GM21423 (cell line): ENCODE measurements at regions not wholly inside any gene's neighbourhood (a gene's known extent, or its start where the extent isn't known, plus 50 kb on each side); places are given as distances from the start of the nearest gene placed in this dataset.
"Not testable (repeated sequence)": the region's sequence is repeated elsewhere in the genome, so short reads cannot be mapped to it uniquely, and the experiment has no call there.

Experiments
- ATAC-seq: cut with Tn5 transposase; IDR thresholded peaks from one replicate; pipeline ENCODE4 v1.9.1; 2021; ENCODE audit warnings: mild to moderate bottlenecking, moderate library complexity; ENCODE audit not compliant: unreplicated experiment

GRCh38 chr3:127045435-127046045 lies 62.6 kb downstream of the PLXNA1 start:
- no peak for ATAC-seq

DNA sequence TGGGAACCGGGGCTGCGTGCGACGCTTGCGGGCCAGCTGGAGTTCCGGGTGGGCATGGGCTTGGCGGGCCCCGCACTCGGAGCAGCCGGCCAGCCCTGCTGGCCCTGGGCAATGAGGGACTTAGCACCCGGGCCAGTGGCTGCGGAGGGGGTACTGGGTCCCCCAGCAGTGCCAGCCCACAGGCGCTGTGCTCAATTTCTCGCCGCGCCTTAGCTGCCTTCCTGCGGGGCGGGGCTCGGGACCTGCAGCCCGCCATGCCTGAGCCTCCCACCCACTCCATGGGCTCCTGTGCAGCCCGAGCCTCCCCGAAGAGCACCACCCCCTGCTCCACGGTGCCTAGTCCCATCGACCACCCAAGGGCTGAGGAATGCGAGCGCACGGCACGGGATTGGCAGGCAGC lies 63.8 kb downstream of the PLXNA1 start:
- ATAC-seq = not testable (repeated sequence)

- no peak for ATAC-seq
These were observed 66.5 kb downstream of the PLXNA1 start for GRCh38 chr3:127049393-127049792.

- no peak for ATAC-seq
These were observed 67.8 kb downstream of the PLXNA1 start for GRCh38 chr3:127050733-127051132.

GRCh38 chr3:127052121-127052561 lies 69.2 kb downstream of the PLXNA1 start:
- ATAC-seq = no peak

- ATAC-seq = no peak
These were observed 70.1 kb downstream of the PLXNA1 start for GRCh38 chr3:127053026-127053425.

- no peak for ATAC-seq
These were observed 70.5 kb downstream of the PLXNA1 start for GRCh38 chr3:127053450-127053849.

GRCh38 chr3:127053979-127054378 lies 71.1 kb downstream of the PLXNA1 start:
- no peak for ATAC-seq

GRCh38 chr3:127056281-127056680 lies 73.4 kb downstream of the PLXNA1 start:
- no peak for ATAC-seq

DNA sequence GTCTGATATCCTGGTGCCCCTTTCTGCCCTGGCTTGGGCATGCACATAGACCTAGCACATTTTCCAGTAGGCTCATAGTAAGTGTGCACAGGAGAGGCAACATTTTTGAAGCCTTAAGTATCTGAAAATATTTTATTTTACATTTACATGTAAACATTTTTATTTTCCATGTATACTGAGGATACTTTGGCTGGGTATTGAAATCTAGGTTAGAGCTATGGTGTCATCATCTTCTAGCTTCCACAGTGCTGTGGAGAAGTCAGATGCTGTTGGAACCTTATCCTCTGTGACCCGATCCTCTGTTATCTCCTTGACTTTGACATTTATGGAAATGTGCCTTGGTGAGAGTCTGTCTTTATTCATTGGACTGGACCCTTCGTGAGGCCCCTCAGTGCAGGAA lies 74.1 kb downstream of the PLXNA1 start:
- ATAC-seq = no peak

GRCh38 chr3:127059072-127059471 lies 76.2 kb downstream of the PLXNA1 start:
- no peak for ATAC-seq

GRCh38 chr3:127061641-127062040 lies 78.7 kb downstream of the PLXNA1 start:
- ATAC-seq = no peak

GRCh38 chr3:127062926-127063325 lies 80.0 kb downstream of the PLXNA1 start:
- no peak for ATAC-seq

- ATAC-seq = no peak
These were observed 81.0 kb downstream of the PLXNA1 start for GRCh38 chr3:127063916-127064315.

DNA sequence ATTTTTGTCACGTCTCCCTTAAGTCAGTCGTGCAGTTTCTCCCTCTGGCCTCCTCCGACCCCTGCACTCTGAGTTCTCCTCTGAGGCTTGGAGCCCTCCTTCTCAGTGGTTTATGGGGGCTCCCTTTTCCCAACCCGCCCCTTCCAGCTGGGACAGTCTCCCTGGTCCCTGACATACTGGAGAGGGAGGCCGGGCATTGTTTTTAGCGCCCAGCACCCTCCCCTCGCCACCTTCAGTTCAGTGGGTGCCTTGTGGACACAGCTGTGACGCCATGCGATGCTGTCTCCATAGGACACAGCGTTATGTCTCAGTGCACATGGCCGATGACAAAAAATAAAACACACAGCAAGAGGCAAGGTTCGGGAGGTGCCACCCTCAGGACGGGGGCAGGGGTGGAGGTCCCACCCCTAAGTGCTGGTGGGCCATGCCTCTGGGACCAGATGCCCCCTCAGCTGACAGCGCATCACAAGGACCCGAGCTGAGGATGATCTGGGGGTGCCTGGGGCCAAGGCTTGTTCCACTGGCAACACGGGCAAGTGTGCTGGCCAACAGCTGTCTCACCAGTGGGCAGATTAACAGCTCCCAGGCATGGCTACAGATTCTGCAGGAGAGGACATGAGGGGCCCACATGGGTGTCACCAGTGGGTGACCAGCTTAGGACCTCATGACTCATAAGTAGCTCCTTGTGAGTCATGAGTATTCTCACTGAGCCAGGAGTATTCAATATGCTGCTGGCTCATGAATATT lies 81.6 kb downstream of the PLXNA1 start:
- no peak for ATAC-seq

GRCh38 chr3:127065138-127065427 lies 82.2 kb downstream of the PLXNA1 start:
- ATAC-seq = no peak

GRCh38 chr3:127065561-127066290 lies 82.8 kb downstream of the PLXNA1 start:
- no peak for ATAC-seq

DNA sequence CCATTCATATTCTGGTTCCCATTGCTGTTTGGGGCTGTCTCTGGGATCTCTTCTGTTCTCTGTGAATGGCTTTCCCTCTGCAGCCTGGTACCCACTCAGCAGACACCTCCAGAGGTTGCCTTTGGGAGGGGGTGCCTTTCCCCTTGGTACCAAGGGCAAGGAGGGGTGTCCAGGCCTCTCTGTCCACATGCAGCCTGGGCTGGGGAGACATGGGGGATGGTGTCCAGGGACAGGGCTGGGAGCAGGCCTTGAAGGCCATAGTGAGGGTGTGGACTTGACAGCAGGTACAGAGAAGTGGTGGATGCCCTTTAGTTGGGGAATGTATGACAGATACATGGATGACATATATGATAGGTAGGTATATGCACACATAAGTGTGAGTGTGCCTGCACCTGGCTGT lies 83.7 kb downstream of the PLXNA1 start:
- no peak for ATAC-seq

DNA sequence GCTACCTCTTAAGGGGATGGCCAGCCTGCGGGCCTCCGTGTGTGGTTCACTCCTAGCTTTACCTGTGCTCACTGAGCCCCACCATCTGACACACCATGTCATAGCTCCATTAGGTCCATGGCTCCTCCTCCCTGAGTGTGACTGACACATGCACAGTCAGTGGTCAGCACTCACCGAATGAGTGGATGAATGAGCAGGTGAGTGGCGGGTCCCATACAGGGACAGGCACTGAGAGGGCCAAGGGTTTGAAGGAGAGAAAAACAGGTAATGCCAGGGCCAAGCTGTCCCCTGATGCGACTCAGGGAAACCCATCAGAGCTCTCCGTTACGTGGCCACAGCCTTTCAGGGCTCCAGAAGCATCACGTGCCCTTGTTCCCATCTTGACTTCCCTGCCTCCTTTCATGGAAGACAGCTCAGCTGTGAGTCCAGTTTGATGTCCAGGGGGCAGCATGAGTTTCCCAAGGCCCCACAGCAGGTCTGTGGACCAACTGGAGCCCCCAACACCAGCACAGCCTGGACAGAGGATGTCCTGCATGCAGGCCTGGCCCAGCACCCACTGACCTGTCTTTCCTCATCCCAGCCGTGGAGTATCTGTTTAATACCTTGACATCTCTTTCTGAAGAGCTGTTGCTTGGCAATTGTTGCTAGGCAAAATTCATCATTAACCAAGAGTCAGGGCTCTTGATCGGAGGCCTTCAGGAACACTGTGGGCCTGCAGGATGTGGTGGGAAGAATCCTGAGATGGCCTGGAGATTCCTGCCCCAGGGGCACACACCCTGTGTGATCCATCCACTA lies 84.4 kb downstream of the PLXNA1 start:
- no peak for ATAC-seq

DNA sequence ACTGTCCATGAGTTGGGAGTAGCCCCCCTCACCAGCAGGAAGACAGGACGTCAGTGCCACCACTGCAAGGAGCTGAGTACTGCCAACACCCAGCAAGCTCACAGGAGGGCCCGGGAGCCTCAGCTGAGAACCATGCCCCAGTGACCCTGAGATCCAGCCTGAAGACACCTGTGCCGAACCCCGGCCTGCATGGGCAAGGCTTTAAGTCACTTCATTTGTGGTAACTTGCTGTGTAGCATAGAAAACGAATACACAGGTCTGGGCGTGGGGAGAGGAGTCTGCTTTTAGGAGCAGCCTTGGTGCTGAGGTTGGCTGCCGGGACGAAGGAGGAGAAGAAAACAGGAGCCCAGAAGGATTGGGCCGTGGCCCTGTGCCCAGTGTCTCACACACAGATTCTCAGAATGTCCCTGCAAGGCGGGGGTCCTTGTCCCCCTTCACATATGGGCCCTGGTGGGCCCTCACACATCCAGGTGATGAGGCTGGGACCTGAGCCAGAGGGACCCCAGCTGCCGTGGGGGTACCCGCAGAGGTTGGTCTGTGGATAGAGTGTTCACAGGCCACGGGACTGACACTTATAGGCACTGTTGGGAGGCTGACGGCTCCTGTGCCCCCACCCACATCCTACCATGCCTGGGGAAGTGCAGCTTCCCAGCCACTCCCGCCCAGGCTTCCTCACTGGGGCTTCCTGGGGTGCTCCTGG lies 85.3 kb downstream of the PLXNA1 start:
- ATAC-seq = no peak

DNA sequence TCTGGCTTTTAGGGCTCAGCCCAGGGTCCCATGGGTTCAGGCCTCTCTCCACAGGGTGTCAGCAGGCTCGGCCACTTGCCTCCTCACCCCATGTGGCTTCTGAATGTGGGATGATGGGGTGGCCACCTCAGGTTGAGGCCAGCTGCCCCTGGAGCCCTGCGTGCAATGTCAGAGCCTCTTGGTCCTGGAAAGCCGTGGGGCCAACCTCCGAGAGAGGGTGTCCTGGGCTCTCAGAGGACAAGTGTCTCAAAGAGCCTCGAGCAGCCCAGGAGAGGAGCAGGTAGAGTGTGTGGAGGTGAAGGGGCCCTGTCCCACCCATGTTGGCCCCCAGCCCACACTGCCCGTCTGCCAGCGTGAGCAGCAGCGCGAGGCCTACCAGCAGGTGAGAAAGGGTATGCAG lies 86.0 kb downstream of the PLXNA1 start:
- ATAC-seq = no peak
